Right lobe of liver (tissue), 6 donors: ENCODE measurements at regions not wholly inside any gene's neighbourhood (a gene's known extent, or its start where the extent isn't known, plus 50 kb on each side); places are given as distances from the start of the nearest gene placed in this dataset.

Experiments used
- ATAC-seq, 4 donors: fragments of 200-7000 bp; cut with Tn5 transposase; one replicate each; pipeline ENCODE4 v1.9.1; 2020; ENCODE audit warnings: mild to moderate bottlenecking in 4 of 4, moderate library complexity in 4 of 4
- DNase-seq, 3 donors: peaks; one replicate each; pipeline ENCODE4 v3.0.0-alpha.2; 2020
- H3K27ac ChIP-seq, 3 donors: fragments of 200-600 bp; one replicate each; pipeline ENCODE4 v1.8.0; 2022
- H3K27me3 ChIP-seq, 2 donors: fragments of 200-600 bp; one replicate each; pipeline ENCODE4 v1.8.0; 2022
- H3K36me3 ChIP-seq, 4 donors: fragments of 200-600 bp; sonication (generic) in 1 of 4; one replicate each; pipeline versions ENCODE4 v1.5.1 to v1.8.0; 2017 to 2022; ENCODE audit warnings: control low read depth in 1 of 4
- H3K4me1 ChIP-seq, 4 donors: fragments of 200-600 bp; sonication (generic) in 1 of 4; one replicate each; pipeline versions ENCODE4 v1.5.1 to v1.8.0; 2017 to 2022; ENCODE audit warnings: control low read depth in 1 of 4
- H3K4me3 ChIP-seq, 3 donors: fragments of 200-600 bp; one replicate each; pipeline ENCODE4 v1.8.0; 2022
- H3K9me3 ChIP-seq, 4 donors: fragments of 200-600 bp; sonication (generic) in 1 of 4; one replicate each; pipeline versions ENCODE4 v1.5.1 to v1.8.0; 2017 to 2022; ENCODE audit warnings: control low read depth in 1 of 4
- POLR2A ChIP-seq: fragments of 450-650 bp; IDR thresholded peaks from one replicate; pipeline ENCODE4 v1.6.1; 2017; ENCODE audit warnings: antibody characterized with exemption, mild to moderate bottlenecking
- WGBS: methylation state at CpG from one replicate; pipeline ENCODE4 v1.1.6; 2018; ENCODE audit warnings: low coverage, low lambda C conversion rate; ENCODE audit not compliant: insufficient coverage; ENCODE audit errors: missing lambda C conversion rate; 5-methylcytosine and 5-hydroxymethylcytosine counted together
- intact Hi-C, 2 donors: fragments of 100-400 bp; cut with DNase I; formaldehyde crosslinking; loops; one replicate each; pipeline versions ENCODE4 v1.11.2 to v1.14.1; 2022
- TF ChIP-seq, protein P1 (sequence below), 4 donors: fragments of 200-600 bp in 3 of 4; fragments of 450-650 bp in 1 of 4; IDR thresholded peaks; one replicate each; pipeline versions ENCODE4 v1.5.1 to v1.8.0; 2016 to 2022; ENCODE audit warnings: antibody characterized with exemption in 4 of 4, mild to moderate bottlenecking in 2 of 4
- donor health status: DM: no; HTN: yes; CAD: no.
- donor health status: DM: no; HTN: no; CAD: no.
- donor health status: DM: no; HTN: no; CAD: no.
- donor health status: DM: no; HTN: yes; CAD: no.
- donor health status: DM: no; HTN: yes; CAD: no.

DNA sequence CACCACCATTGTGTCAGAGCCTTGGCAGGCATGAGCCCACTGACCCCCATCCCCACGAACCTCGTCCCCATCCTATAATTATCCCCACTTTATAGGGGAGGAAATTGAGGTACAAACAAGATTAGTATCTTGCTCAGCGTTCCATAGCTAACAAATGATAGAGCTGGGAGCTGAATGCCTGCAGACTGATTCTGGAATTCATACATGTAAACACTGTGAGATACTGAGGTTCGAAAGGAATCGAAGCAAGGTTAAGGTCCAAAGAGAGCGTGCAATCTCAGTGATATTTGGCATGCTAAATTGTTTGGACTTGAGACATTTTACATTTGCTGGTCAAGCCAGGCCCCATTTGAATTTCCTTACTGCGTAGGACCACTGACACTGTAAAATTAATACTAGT is 746.6 kb downstream of the COL12A1 start:
- Histone ChIP-seq H3K36me3 (no peaks in the 10 kb centered on the region), H3K4me3 (no peak overlapping the region), H3K4me1 (no peaks in the 10 kb centered on the region), H3K9me3 (no peaks in the 10 kb centered on the region), H3K27ac (no peak overlapping the region), H3K27me3 (no peaks in the 10 kb centered on the region)
- no peak for DNase-seq
- no peak for TF ChIP-seq POLR2A
- TF ChIP-seq, protein P1, sequence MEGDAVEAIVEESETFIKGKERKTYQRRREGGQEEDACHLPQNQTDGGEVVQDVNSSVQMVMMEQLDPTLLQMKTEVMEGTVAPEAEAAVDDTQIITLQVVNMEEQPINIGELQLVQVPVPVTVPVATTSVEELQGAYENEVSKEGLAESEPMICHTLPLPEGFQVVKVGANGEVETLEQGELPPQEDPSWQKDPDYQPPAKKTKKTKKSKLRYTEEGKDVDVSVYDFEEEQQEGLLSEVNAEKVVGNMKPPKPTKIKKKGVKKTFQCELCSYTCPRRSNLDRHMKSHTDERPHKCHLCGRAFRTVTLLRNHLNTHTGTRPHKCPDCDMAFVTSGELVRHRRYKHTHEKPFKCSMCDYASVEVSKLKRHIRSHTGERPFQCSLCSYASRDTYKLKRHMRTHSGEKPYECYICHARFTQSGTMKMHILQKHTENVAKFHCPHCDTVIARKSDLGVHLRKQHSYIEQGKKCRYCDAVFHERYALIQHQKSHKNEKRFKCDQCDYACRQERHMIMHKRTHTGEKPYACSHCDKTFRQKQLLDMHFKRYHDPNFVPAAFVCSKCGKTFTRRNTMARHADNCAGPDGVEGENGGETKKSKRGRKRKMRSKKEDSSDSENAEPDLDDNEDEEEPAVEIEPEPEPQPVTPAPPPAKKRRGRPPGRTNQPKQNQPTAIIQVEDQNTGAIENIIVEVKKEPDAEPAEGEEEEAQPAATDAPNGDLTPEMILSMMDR (IDR thresholded peaks at IDR 0.05), result no peak
- ATAC-seq, result no peak
- WGBS, result 40% methylated on average over 7 of the region's 7 CpGs
- intact Hi-C loops, result no loop called here

DNA sequence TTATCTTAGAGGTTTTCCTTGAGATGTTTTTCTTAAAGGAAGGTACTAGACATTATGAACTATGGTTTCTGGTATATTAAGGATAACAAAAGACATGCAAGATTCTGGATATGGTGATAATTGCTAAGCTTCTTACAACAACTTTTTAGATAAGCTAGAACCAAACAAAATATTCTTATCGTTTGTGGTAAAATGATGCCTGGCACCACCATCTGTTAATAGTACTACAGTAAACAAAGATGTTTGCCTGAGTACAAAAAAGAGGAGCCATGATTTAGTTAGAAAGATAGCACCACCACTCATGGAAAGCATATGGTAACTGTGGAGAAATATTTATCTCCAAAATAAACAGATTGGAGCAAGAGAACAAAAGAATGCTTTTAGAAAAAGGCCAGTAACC is 747.3 kb downstream of the COL12A1 start:
- DNase-seq (no peak), ATAC-seq (no peak)
- Histone ChIP-seq H3K9me3 (no peaks in the 10 kb centered on the region), H3K27ac (no peak overlapping the region), H3K27me3 (no peaks in the 10 kb centered on the region), H3K4me3 (no peak overlapping the region), H3K36me3 (no peaks in the 10 kb centered on the region), H3K4me1 (no peaks in the 10 kb centered on the region)
- 50% methylated on average over 1 of the region's 1 CpG for WGBS
- no peak for TF ChIP-seq POLR2A
- TF ChIP-seq, protein P1 (IDR thresholded peaks at IDR 0.05), result no peak
- intact Hi-C loops, result no loop called here

DNA sequence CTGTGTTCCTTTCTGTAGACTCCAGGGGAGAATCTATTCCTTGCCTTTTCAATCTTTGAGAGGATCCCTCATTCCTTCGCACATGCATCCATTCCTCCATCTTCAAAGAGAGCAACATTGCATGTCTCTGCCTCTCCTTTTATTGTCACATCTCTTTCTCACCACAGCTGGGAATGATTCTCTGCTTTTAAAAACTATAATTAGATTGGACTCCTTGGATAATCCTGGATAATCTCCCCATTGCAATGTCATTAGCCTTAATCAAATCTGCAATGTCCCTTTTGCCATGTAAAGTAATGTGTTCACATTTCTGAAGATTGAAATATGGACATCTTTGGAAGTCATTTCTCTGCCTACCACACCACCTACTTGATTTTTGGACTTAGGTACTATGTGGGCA is 750.1 kb downstream of the COL12A1 start:
- H3K27ac ChIP-seq, result no peak overlapping the region
- 60% methylated on average over 1 of the region's 1 CpG for WGBS
- no peak for DNase-seq
- no peak for ATAC-seq
- intact Hi-C loops, result no loop called here
- H3K27me3 ChIP-seq, result no peaks in the 10 kb centered on the region
- no peak for TF ChIP-seq POLR2A
- TF ChIP-seq, protein P1 (IDR thresholded peaks at IDR 0.05), result no peak
- H3K4me1 ChIP-seq, result no peaks in the 10 kb centered on the region
- no peak overlapping the region for H3K4me3 ChIP-seq
- no peaks in the 10 kb centered on the region for H3K9me3 ChIP-seq
- no peaks in the 10 kb centered on the region for H3K36me3 ChIP-seq

- Histone ChIP-seq H3K4me1 (no peaks in the 10 kb centered on the region), H3K4me3 (no peak overlapping the region), H3K27ac (no peak overlapping the region), H3K9me3 (no peaks in the 10 kb centered on the region), H3K36me3 (no peaks in the 10 kb centered on the region), H3K27me3 (no peaks in the 10 kb centered on the region)
- TF ChIP-seq POLR2A, result no peak
- TF ChIP-seq, protein P1 (IDR thresholded peaks at IDR 0.05), result no peak
- 57% methylated on average over 4 of the region's 5 CpGs for WGBS
- DNase-seq (no peak), ATAC-seq (no peak)
- intact Hi-C loops, result no loop called here
Observed at GRCh38 chr6:74451953-74452352, 753.9 kb downstream of the COL12A1 start.

DNA sequence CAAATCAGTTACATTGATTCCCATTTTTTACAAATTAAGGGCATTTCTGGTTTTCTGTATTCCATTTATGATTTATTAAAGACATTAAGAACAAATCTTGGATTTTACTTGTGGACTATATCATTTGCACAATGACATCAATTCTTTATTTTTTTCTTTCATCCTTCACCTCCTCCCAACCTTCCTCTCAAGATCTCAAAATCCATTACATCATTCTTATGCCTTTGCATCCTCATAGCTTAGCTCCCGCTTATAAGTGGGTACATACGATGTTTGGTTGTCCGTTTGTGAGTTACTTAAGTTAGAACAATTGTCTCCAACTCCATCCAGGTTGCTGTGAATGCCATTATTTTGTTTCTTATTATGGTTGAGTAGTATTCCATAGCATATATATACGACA is 752.8 kb downstream of the CD109 start:
- H3K4me3 ChIP-seq, result no peak overlapping the region

More for the DNA sequence above, 752.8 kb downstream of the CD109 start:
- no peak for DNase-seq
- ATAC-seq, result no peak
- intact Hi-C loops, result no loop called here
- no peaks in the 10 kb centered on the region for H3K4me1 ChIP-seq
- TF ChIP-seq, protein P1 (IDR thresholded peaks at IDR 0.05), result no peak
- no peak for TF ChIP-seq POLR2A
- WGBS, result 68% methylated on average over 4 of the region's 4 CpGs
- no peaks in the 10 kb centered on the region for H3K9me3 ChIP-seq
- no peaks in the 10 kb centered on the region for H3K36me3 ChIP-seq
- H3K27ac ChIP-seq, result no peak overlapping the region
- no peaks in the 10 kb centered on the region for H3K27me3 ChIP-seq
